Sigmoid colon (tissue), 6 donors: ENCODE measurements at regions not wholly inside any gene's neighbourhood (a gene's known extent, or its start where the extent isn't known, plus 50 kb on each side); places are given as distances from the start of the nearest gene placed in this dataset.

Experiments used
- DNase-seq: peaks from one replicate; pipeline ENCODE4 v3.0.0-alpha.2; 2019
- H3K27ac ChIP-seq, 4 donors: fragments of 200-600 bp; sonication (generic); one replicate each; pipeline ENCODE4 v1.5.1; 2016 to 2019; ENCODE audit warnings: mild to moderate bottlenecking in 1 of 4
- H3K27me3 ChIP-seq, 3 donors: fragments of 200-600 bp; sonication (generic); one replicate each; pipeline ENCODE4 v1.5.1; 2019; ENCODE audit warnings: mild to moderate bottlenecking in 1 of 3
- H3K36me3 ChIP-seq, 4 donors: fragments of 200-600 bp; sonication (generic); one replicate each; pipeline ENCODE4 v1.5.1; 2016 to 2019
- H3K4me1 ChIP-seq, 4 donors: fragments of 200-600 bp; sonication (generic); one replicate each; pipeline ENCODE4 v1.5.1; 2017 to 2019
- H3K4me3 ChIP-seq, 4 donors: fragments of 200-600 bp; sonication (generic); one replicate each; pipeline ENCODE4 v1.5.1; 2017 to 2019; ENCODE audit warnings: mild to moderate bottlenecking in 2 of 4, moderate library complexity in 1 of 4
- H3K9me3 ChIP-seq, 4 donors: fragments of 200-600 bp in 3 of 4; sonication (generic) in 3 of 4; one replicate each; pipeline versions ENCODE4 v1.5.1 to v1.6.1; 2013 to 2019
- CTCF ChIP-seq, 4 experiments: fragments of 450-650 bp in 3 of 4; fragments of 200-600 bp in 1 of 4; IDR thresholded peaks; one replicate each; pipeline ENCODE4 v1.5.1; 2016 to 2019; ENCODE audit warnings: antibody characterized with exemption in 4 of 4, mild to moderate bottlenecking in 3 of 4, moderate library complexity in 2 of 4
- EP300 ChIP-seq, 4 donors: sonication (generic); formaldehyde crosslinking; IDR thresholded peaks; one replicate each; pipeline ENCODE4 v1.6.1; 2017; ENCODE audit warnings: antibody characterized with exemption in 4 of 4
- POLR2A ChIP-seq, 2 donors: fragments of 450-650 bp; IDR thresholded peaks; one replicate each; pipeline ENCODE4 v1.6.1; 2016; ENCODE audit warnings: antibody characterized with exemption in 2 of 2, mild to moderate bottlenecking in 2 of 2, moderate library complexity in 2 of 2
- POLR2AphosphoS5 ChIP-seq, 4 donors: sonication (generic); formaldehyde crosslinking; IDR thresholded peaks; one replicate each; pipeline ENCODE4 v1.6.1; 2017; ENCODE audit warnings: antibody characterized with exemption in 4 of 4
- WGBS, 2 donors: extraction: QIAGEN DNeasy Blood & Tissue Kit; methylation state at CpG; one replicate each; pipeline ENCODE4 v1.1.7; 2013; 5-methylcytosine and 5-hydroxymethylcytosine counted together
- intact Hi-C: fragments of 100-400 bp; cut with DNase I; formaldehyde crosslinking; loops from one replicate; pipeline ENCODE4 v1.15.1; 2023
- donor health status: healthy with polysubstance abuse.
- donor health status: healthy.

GRCh38 chr12:114221136-114221833 is 184.7 kb downstream of the TBX5 start:
- no peak overlapping the region for H3K27ac ChIP-seq
- no peaks in the 10 kb centered on the region for H3K9me3 ChIP-seq
- H3K4me3 ChIP-seq = no peak overlapping the region
- H3K4me1 ChIP-seq = no peaks in the 10 kb centered on the region
- 67 to 74% methylated on average over 8 of the region's 8 CpGs for WGBS, 2 donors
- TF ChIP-seq POLR2AphosphoS5 (IDR thresholded peaks at IDR 0.05) (no peak), POLR2A (IDR thresholded peaks at IDR 0.05) (no peak), CTCF (IDR thresholded peaks at IDR 0.05) (no peak), EP300 (IDR thresholded peaks at IDR 0.05) (no peak)
- peaks cover 0 to 48% (median 4%) of the 10 kb centered on the region in 3 donors for H3K27me3 ChIP-seq
- no peak for DNase-seq
- no peaks in the 10 kb centered on the region for H3K36me3 ChIP-seq
- intact Hi-C loops = no loop called here

GRCh38 chr12:114220311-114220710 is 185.6 kb downstream of the TBX5 start:
- intact Hi-C loops = no loop called here
- H3K36me3 ChIP-seq = no peaks in the 10 kb centered on the region
- WGBS, 2 donors = 50 to 67% methylated on average over 3 of the region's 3 CpGs
- no peak for DNase-seq
- no peaks in the 10 kb centered on the region for H3K4me1 ChIP-seq
- no peak overlapping the region for H3K4me3 ChIP-seq
- TF ChIP-seq EP300 (IDR thresholded peaks at IDR 0.05) (no peak), CTCF (IDR thresholded peaks at IDR 0.05) (no peak), POLR2A (IDR thresholded peaks at IDR 0.05) (no peak), POLR2AphosphoS5 (IDR thresholded peaks at IDR 0.05) (no peak)
- H3K9me3 ChIP-seq = no peaks in the 10 kb centered on the region
- H3K27ac ChIP-seq = no peak overlapping the region
- peaks cover 0 to 48% (median 4%) of the 10 kb centered on the region in 3 donors for H3K27me3 ChIP-seq

GRCh38 chr12:114218136-114218535 is 187.8 kb downstream of the TBX5 start:
- Histone ChIP-seq H3K4me3 (no peak overlapping the region), H3K27ac (no peak overlapping the region), H3K36me3 (no peaks in the 10 kb centered on the region), H3K27me3 (peaks cover 0 to 41% (median 7%) of the 10 kb centered on the region in 3 donors), H3K9me3 (no peaks in the 10 kb centered on the region), H3K4me1 (no peaks in the 10 kb centered on the region)
- no peak for TF ChIP-seq EP300 (IDR thresholded peaks at IDR 0.05)
- no peak for TF ChIP-seq POLR2AphosphoS5 (IDR thresholded peaks at IDR 0.05)
- no peak for TF ChIP-seq POLR2A (IDR thresholded peaks at IDR 0.05)
- no peak for TF ChIP-seq CTCF (IDR thresholded peaks at IDR 0.05)
- intact Hi-C loops = no loop called here
- DNase-seq = no peak
- WGBS, 2 donors = 84 to 90% methylated on average over 2 of the region's 2 CpGs

- no peaks in the 10 kb centered on the region for H3K9me3 ChIP-seq
- H3K27me3 ChIP-seq = peaks cover 0 to 36% (median 13%) of the 10 kb centered on the region in 3 donors
- H3K4me3 ChIP-seq = no peak overlapping the region
- H3K4me1 ChIP-seq = no peaks in the 10 kb centered on the region
- no peak for TF ChIP-seq CTCF (IDR thresholded peaks at IDR 0.05)
- no peak for TF ChIP-seq POLR2A (IDR thresholded peaks at IDR 0.05)
- TF ChIP-seq EP300 (IDR thresholded peaks at IDR 0.05) = no peak
- TF ChIP-seq POLR2AphosphoS5 (IDR thresholded peaks at IDR 0.05) = no peak
- 52 to 62% methylated on average over 6 of the region's 6 CpGs for WGBS, 2 donors
- no peaks in the 10 kb centered on the region for H3K36me3 ChIP-seq
- H3K27ac ChIP-seq = no peak overlapping the region
- no peak for DNase-seq
- intact Hi-C loops = no loop called here
These were observed 190.2 kb downstream of the TBX5 start for GRCh38 chr12:114215746-114216145.
